DMS 273 (cell line): ENCODE measurements at regions not wholly inside any gene's neighbourhood (a gene's known extent, or its start where the extent isn't known, plus 50 kb on each side); places are given as distances from the start of the nearest gene placed in this dataset.

Experiments used
- DNase-seq: peaks from one replicate; lab custom pipeline; 2025; ENCODE audit not compliant: unreplicated experiment; lab: John Stamatoyannopoulos, UW

- no peak for DNase-seq
These were observed 83.6 kb upstream of the BARX2 start for GRCh38 chr11:129292092-129292491.

GRCh38 chr11:129291546-129291945 lies 84.1 kb upstream of the BARX2 start:
- no peak for DNase-seq

GRCh38 chr11:129290966-129291365 lies 84.7 kb upstream of the BARX2 start:
- DNase-seq: no peak

- DNase-seq: no peak
These were observed 86.2 kb upstream of the BARX2 start for GRCh38 chr11:129289350-129290040.

GRCh38 chr11:129287920-129288319 lies 87.7 kb upstream of the BARX2 start:
- no peak for DNase-seq

- DNase-seq: peak; percentile 59
These were observed 88.8 kb upstream of the BARX2 start for GRCh38 chr11:129286813-129287212.

GRCh38 chr11:129285402-129285786 lies 90.3 kb upstream of the BARX2 start:
- no peak for DNase-seq

GRCh38 chr11:129283141-129283540 lies 91.0 kb upstream of the ARHGAP32 start:
- no peak for DNase-seq

- no peak for DNase-seq
These were observed 90.5 kb upstream of the ARHGAP32 start for GRCh38 chr11:129282634-129283033.

- peak; percentile 5 for DNase-seq
These were observed 89.6 kb upstream of the ARHGAP32 start for GRCh38 chr11:129281471-129282415.

GRCh38 chr11:129280027-129280811 lies 88.1 kb upstream of the ARHGAP32 start:
- DNase-seq: peak; percentile 65

- peak; percentile 93 for DNase-seq
These were observed 87.4 kb upstream of the ARHGAP32 start for GRCh38 chr11:129279326-129280026.

GRCh38 chr11:129278586-129279319 lies 86.6 kb upstream of the ARHGAP32 start:
- DNase-seq: peak; percentile 60

GRCh38 chr11:129277198-129277843 lies 85.2 kb upstream of the ARHGAP32 start:
- no peak for DNase-seq

- peak; percentile 10 for DNase-seq
These were observed 83.7 kb upstream of the ARHGAP32 start for GRCh38 chr11:129275828-129276227.

GRCh38 chr11:129273944-129274711 lies 82.0 kb upstream of the ARHGAP32 start:
- DNase-seq: no peak

- no peak for DNase-seq
These were observed 81.2 kb upstream of the ARHGAP32 start for GRCh38 chr11:129273322-129273721.

GRCh38 chr11:129271030-129271429 lies 78.9 kb upstream of the ARHGAP32 start:
- DNase-seq: no peak

- no peak for DNase-seq
These were observed 78.3 kb upstream of the ARHGAP32 start for GRCh38 chr11:129270446-129270845.
